CD14-positive monocyte (primary cell): ENCODE measurements at regions not wholly inside any gene's neighbourhood (a gene's known extent, or its start where the extent isn't known, plus 50 kb on each side); places are given as distances from the start of the nearest gene placed in this dataset.

Experiments
- DNase-seq, 3 donors: peaks; one replicate each; pipeline ENCODE4 v3.0.0-alpha.2; 2011 to 2022
- H2AFZ ChIP-seq: 2 replicates; pipeline ENCODE4 v1.6.0; 2012; ENCODE audit warnings: mild to moderate bottlenecking, low read depth, low read length, inconsistent platforms; ENCODE audit not compliant: insufficient read depth, poor library complexity, severe bottlenecking
- H3K27ac ChIP-seq, 2 donors: 1 replicate in 1 of 2; 2 replicates in 1 of 2; pipeline ENCODE4 v1.5.1; 2012 to 2013; ENCODE audit warnings: low read length in 2 of 2, control low read depth in 1 of 2, inconsistent platforms in 1 of 2, low read depth in 1 of 2, mild to moderate bottlenecking in 1 of 2
- H3K27me3 ChIP-seq, 2 donors: one replicate each; pipeline versions ENCODE4 v1.6.0 to v1.6.1; 2011 to 2013; ENCODE audit warnings: low read length in 2 of 2; ENCODE audit not compliant: control insufficient read depth in 2 of 2, insufficient read depth in 2 of 2
- H3K36me3 ChIP-seq, 2 donors: replicated peaks in 1 of 2; 1 replicate in 1 of 2; 2 replicates in 1 of 2; pipeline versions ENCODE4 v1.5.1 to v1.6.1; 2012 to 2013; ENCODE audit warnings: low read length in 2 of 2, control low read depth in 1 of 2, inconsistent platforms in 1 of 2, mild to moderate bottlenecking in 1 of 2; ENCODE audit not compliant: insufficient read depth in 2 of 2, control insufficient read depth in 1 of 2
- H3K4me1 ChIP-seq, 2 donors: 1 replicate in 1 of 2; 2 replicates in 1 of 2; pipeline versions ENCODE4 v1.5.1 to v1.6.1; 2012 to 2013; ENCODE audit warnings: low read length in 2 of 2, control low read depth in 1 of 2, inconsistent platforms in 1 of 2, mild to moderate bottlenecking in 1 of 2, moderate library complexity in 1 of 2; ENCODE audit not compliant: insufficient read depth in 2 of 2, control insufficient read depth in 1 of 2
- H3K4me2 ChIP-seq: replicated peaks from 2 replicates; pipeline ENCODE3; 2012; ENCODE audit warnings: low read length, moderate library complexity, mild to moderate bottlenecking; ENCODE audit not compliant: poor library complexity, severe bottlenecking; ENCODE audit errors: extremely low read depth
- H3K4me3 ChIP-seq, 3 experiments: fragments of 200-600 bp in 1 of 3; sonication (generic) in 1 of 3; replicated peaks in 1 of 3; 1 replicate in 2 of 3; 2 replicates in 1 of 3; pipeline ENCODE4 v1.5.1; 2011 to 2013; ENCODE audit warnings: low read length in 3 of 3, mild to moderate bottlenecking in 3 of 3, control low read depth in 2 of 3, low read depth in 2 of 3, inconsistent platforms in 1 of 3, moderate library complexity in 1 of 3
- H3K79me2 ChIP-seq: 2 replicates; pipeline ENCODE4 v1.6.0; 2012; ENCODE audit warnings: mild to moderate bottlenecking, control low read depth, inconsistent platforms, low read length, moderate library complexity; ENCODE audit not compliant: insufficient read depth
- H3K9ac ChIP-seq: 2 replicates; pipeline ENCODE4 v1.6.0; 2017; ENCODE audit warnings: low read length, mild to moderate bottlenecking; ENCODE audit not compliant: insufficient read depth, poor library complexity, severe bottlenecking
- H3K9me3 ChIP-seq, 2 donors: replicated peaks in 1 of 2; 1 replicate in 1 of 2; 2 replicates in 1 of 2; pipeline versions ENCODE4 v1.5.1 to v1.6.1; 2012 to 2013; ENCODE audit warnings: low read length in 2 of 2, control low read depth in 1 of 2; ENCODE audit not compliant: control insufficient read depth in 1 of 2, insufficient read depth in 1 of 2
- H4K20me1 ChIP-seq: 2 replicates; pipeline ENCODE4 v1.6.0; 2012; ENCODE audit warnings: mild to moderate bottlenecking, low read length, control low read depth, moderate library complexity; ENCODE audit not compliant: insufficient read depth
- H3K27ac Mint-ChIP-seq, 7 donors: one replicate each; pipeline ENCODE4 v1.8.0; 2020; ENCODE audit warnings: mild to moderate bottlenecking in 7 of 7, mixed read lengths in 7 of 7, moderate library complexity in 6 of 7, inconsistent platforms in 2 of 7
- H3K27me3 Mint-ChIP-seq, 3 donors: one replicate each; pipeline ENCODE4 v1.8.0; 2021 to 2022; ENCODE audit warnings: low read depth in 3 of 3, mild to moderate bottlenecking in 3 of 3, mixed read lengths in 3 of 3, moderate library complexity in 3 of 3, inconsistent platforms in 1 of 3
- H3K36me3 Mint-ChIP-seq, 2 donors: one replicate each; pipeline ENCODE4 v1.8.0; 2020; ENCODE audit warnings: mixed read lengths in 2 of 2, inconsistent platforms in 1 of 2, mild to moderate bottlenecking in 1 of 2
- H3K4me1 Mint-ChIP-seq: one replicate; pipeline ENCODE4 v1.8.0; 2020; ENCODE audit warnings: mild to moderate bottlenecking, mixed read lengths
- H3K4me3 Mint-ChIP-seq, 2 donors: one replicate each; pipeline ENCODE4 v1.8.0; 2020; ENCODE audit warnings: mild to moderate bottlenecking in 2 of 2, mixed read lengths in 2 of 2, moderate library complexity in 1 of 2
- H3K9me3 Mint-ChIP-seq, 7 donors: one replicate each; pipeline ENCODE4 v1.8.0; 2020 to 2022; ENCODE audit warnings: mixed read lengths in 7 of 7, mild to moderate bottlenecking in 6 of 7, moderate library complexity in 6 of 7, inconsistent platforms in 2 of 7
- intact Hi-C, 2 donors: fragments of 100-400 bp; cut with micrococcal nuclease; formaldehyde crosslinking; loops; one replicate each; pipeline versions ENCODE4 v1.15.0 to v1.15.1; 2023
- TF ChIP-seq, protein P1 (sequence below): fragments of 200-600 bp; IDR thresholded peaks from one replicate; pipeline ENCODE4 v1.8.0; 2022; ENCODE audit warnings: antibody characterized with exemption, mild to moderate bottlenecking

DNA sequence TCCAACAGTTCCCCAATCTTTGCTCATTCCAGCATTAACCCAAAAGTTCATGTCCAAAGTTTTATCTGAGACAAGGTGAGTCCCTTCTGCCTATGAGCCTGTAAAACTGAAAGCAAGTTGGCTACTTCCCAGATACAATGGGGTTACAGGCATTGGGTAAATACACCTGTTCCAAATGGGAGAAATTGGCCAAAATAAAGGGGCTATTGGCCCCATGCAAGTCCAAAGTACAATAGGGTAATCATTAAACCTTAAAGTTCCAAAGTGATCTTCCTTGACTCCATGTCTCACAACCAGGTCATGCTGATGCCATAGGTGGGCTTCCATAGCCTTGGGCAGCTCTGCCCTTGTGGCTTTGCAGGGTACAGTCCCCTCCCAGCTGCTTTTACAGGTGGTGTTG is 511.7 kb upstream of the KLHL4 start:
- H3K27ac Mint-ChIP-seq = no peak overlapping the region

GRCh38 chrX:87006561-87006960 is 511.0 kb upstream of the KLHL4 start:
- DNase-seq = no peak
- no peaks in the 10 kb centered on the region for H3K36me3 Mint-ChIP-seq
- Histone ChIP-seq H3K27me3 (no peaks in the 10 kb centered on the region), H3K27ac (no peak overlapping the region), H3K4me2 (no peak overlapping the region), H4K20me1 (no peaks in the 10 kb centered on the region), H3K79me2 (no peaks in the 10 kb centered on the region), H3K4me3 (no peak overlapping the region), H3K36me3 (no peaks in the 10 kb centered on the region), H2AFZ (no peak overlapping the region), H3K4me1 (no peaks in the 10 kb centered on the region), H3K9me3 (peaks cover 3 to 7% of the 10 kb centered on the region in 2 donors), H3K9ac (no peak overlapping the region)
- H3K27ac Mint-ChIP-seq = no peak overlapping the region
- no peaks in the 10 kb centered on the region for H3K27me3 Mint-ChIP-seq
- peaks cover 0 to 6% (median 2%) of the 10 kb centered on the region in 7 donors for H3K9me3 Mint-ChIP-seq
- no peak overlapping the region for H3K4me3 Mint-ChIP-seq
- intact Hi-C loops = no loop called here
- TF ChIP-seq, protein P1, sequence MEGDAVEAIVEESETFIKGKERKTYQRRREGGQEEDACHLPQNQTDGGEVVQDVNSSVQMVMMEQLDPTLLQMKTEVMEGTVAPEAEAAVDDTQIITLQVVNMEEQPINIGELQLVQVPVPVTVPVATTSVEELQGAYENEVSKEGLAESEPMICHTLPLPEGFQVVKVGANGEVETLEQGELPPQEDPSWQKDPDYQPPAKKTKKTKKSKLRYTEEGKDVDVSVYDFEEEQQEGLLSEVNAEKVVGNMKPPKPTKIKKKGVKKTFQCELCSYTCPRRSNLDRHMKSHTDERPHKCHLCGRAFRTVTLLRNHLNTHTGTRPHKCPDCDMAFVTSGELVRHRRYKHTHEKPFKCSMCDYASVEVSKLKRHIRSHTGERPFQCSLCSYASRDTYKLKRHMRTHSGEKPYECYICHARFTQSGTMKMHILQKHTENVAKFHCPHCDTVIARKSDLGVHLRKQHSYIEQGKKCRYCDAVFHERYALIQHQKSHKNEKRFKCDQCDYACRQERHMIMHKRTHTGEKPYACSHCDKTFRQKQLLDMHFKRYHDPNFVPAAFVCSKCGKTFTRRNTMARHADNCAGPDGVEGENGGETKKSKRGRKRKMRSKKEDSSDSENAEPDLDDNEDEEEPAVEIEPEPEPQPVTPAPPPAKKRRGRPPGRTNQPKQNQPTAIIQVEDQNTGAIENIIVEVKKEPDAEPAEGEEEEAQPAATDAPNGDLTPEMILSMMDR = no peak
- H3K4me1 Mint-ChIP-seq = no peaks in the 10 kb centered on the region

More for the DNA sequence above, 511.7 kb upstream of the KLHL4 start:
- Histone ChIP-seq H3K36me3 (no peaks in the 10 kb centered on the region), H3K9ac (no peak overlapping the region), H4K20me1 (no peaks in the 10 kb centered on the region), H3K79me2 (no peaks in the 10 kb centered on the region), H3K27ac (no peak overlapping the region), H3K9me3 (peaks cover 3 to 7% of the 10 kb centered on the region in 2 donors), H2AFZ (no peak overlapping the region), H3K4me3 (no peak overlapping the region), H3K4me2 (no peak overlapping the region), H3K27me3 (no peaks in the 10 kb centered on the region), H3K4me1 (no peaks in the 10 kb centered on the region)
- intact Hi-C loops = no loop called here
- Mint-ChIP-seq H3K9me3 (peaks cover 0 to 6% (median 2%) of the 10 kb centered on the region in 7 donors), H3K36me3 (no peaks in the 10 kb centered on the region), H3K4me3 (no peak overlapping the region), H3K4me1 (no peaks in the 10 kb centered on the region), H3K27me3 (no peaks in the 10 kb centered on the region)
- DNase-seq = no peak
- TF ChIP-seq, protein P1 = no peak
